K562 (cell line): ENCODE measurements at regions not wholly inside any gene's neighbourhood (a gene's known extent, or its start where the extent isn't known, plus 50 kb on each side); places are given as distances from the start of the nearest gene placed in this dataset.

ENCODE experiments used
- ATAC-seq: fragments of 200-7000 bp; cut with Tn5 transposase; 3 replicates; pipeline ENCODE4 v1.9.1; 2020; ENCODE audit warnings: moderate library complexity
- BruUV-seq: library from RNA; stranded (reverse); fragments of 400-500 nt; replicated peaks from 2 replicates; lab custom pipeline; 2021; lab: Mats Ljungman, UMichigan
- CTCF ChIA-PET: fragments of 300-600 bp; formaldehyde crosslinking; extraction: SDS; loops from one replicate; lab custom pipeline; 2021; ENCODE audit warnings: low intra/inter-chr PET ratio; lab: Yijun Ruan, JAX
- POLR2A ChIA-PET: fragments of 300-600, 350-650 bp; sonication (Branson Sonifier 250); formaldehyde crosslinking; extraction: SDS; loops from one replicate; lab custom pipeline; 2021; ENCODE audit warnings: antibody characterized with exemption, inconsistent platforms; lab: Yijun Ruan, JAX
- DNase-seq, 4 experiments: peaks; one replicate each; pipeline versions ENCODE4 v3.0.0 to v3.0.0-alpha.2; 2011 to 2018; ENCODE audit warnings: low spot score in 3 of 4, mixed read lengths in 3 of 4; ENCODE audit errors: extremely low read depth in 1 of 4
- FAIRE-seq: peaks from 2 replicates; lab custom pipeline; 2011; peaks lifted over from hg19 to GRCh38; lab: Jason Lieb, UNC
- H2AFZ ChIP-seq: 2 replicates; pipeline ENCODE4 v1.6.0; 2011; ENCODE audit warnings: low read depth, low read length, control low read depth, inconsistent platforms
- H3K27ac ChIP-seq: fragments of 200-600 bp; 3 replicates; pipeline ENCODE4 v1.8.0; 2011; ENCODE audit warnings: low read depth, mild to moderate bottlenecking, control low read depth, inconsistent platforms, low read length, moderate library complexity, mixed read lengths; ENCODE audit errors: extremely low read depth
- H3K27me3 ChIP-seq, 2 experiments: fragments of 300-600 bp in 1 of 2; 2 replicates in 1 of 2; 3 replicates in 1 of 2; pipeline versions ENCODE4 v1.6.0 to v1.8.0; 2011; ENCODE audit warnings: inconsistent platforms in 2 of 2, low read length in 2 of 2, mild to moderate bottlenecking in 1 of 2, mixed read lengths in 1 of 2, moderate library complexity in 1 of 2; ENCODE audit not compliant: control insufficient read depth in 2 of 2, insufficient read depth in 2 of 2
- H3K36me3 ChIP-seq: fragments of 300-600 bp; 3 replicates; pipeline ENCODE4 v1.8.0; 2011; ENCODE audit warnings: mild to moderate bottlenecking, low read length, inconsistent platforms; ENCODE audit not compliant: control insufficient read depth, insufficient read depth
- H3K4me1 ChIP-seq, 2 experiments: fragments of 200-600 bp in 1 of 2; replicated peaks in 1 of 2; 2 replicates in 1 of 2; 3 replicates in 1 of 2; pipeline versions ENCODE4 v1.5.1 to v1.8.0; 2011; ENCODE audit warnings: inconsistent platforms in 2 of 2, low read length in 2 of 2, mild to moderate bottlenecking in 1 of 2, mixed read lengths in 1 of 2, moderate library complexity in 1 of 2; ENCODE audit not compliant: control insufficient read depth in 2 of 2, insufficient read depth in 2 of 2
- H3K4me2 ChIP-seq: 2 replicates; pipeline ENCODE4 v1.6.1; 2011; ENCODE audit warnings: low read length, control low read depth, inconsistent platforms, mixed read lengths; ENCODE audit not compliant: insufficient read depth
- H3K4me3 ChIP-seq: fragments of 200-600 bp; sonication (generic), shearing (Covaris generic); 2 replicates; pipeline ENCODE4 v1.5.1; 2016; ENCODE audit warnings: control low read depth, inconsistent platforms
- H3K79me2 ChIP-seq: fragments of 200-600 bp; 3 replicates; pipeline ENCODE4 v1.8.0; 2011; ENCODE audit warnings: low read length, inconsistent platforms; ENCODE audit not compliant: control insufficient read depth, insufficient read depth
- H3K9ac ChIP-seq, 2 experiments: 2 replicates each; pipeline versions ENCODE4 v1.6.0 to v1.6.1; 2011; ENCODE audit warnings: low read depth in 2 of 2, low read length in 2 of 2, control low read depth in 1 of 2, inconsistent platforms in 1 of 2, mild to moderate bottlenecking in 1 of 2, mixed read lengths in 1 of 2; ENCODE audit not compliant: insufficient read depth in 1 of 2
- H3K9me1 ChIP-seq: one replicate; pipeline ENCODE4 v1.6.0; 2011; ENCODE audit warnings: inconsistent platforms, mild to moderate bottlenecking, low read length, moderate library complexity; ENCODE audit not compliant: control insufficient read depth, insufficient read depth
- H3K9me3 ChIP-seq: replicated peaks from 2 replicates; pipeline ENCODE4 v1.5.1; 2011; ENCODE audit warnings: low read depth, low read length, inconsistent platforms; ENCODE audit not compliant: control insufficient read depth, insufficient read depth
- H4K20me1 ChIP-seq: replicated peaks from 2 replicates; pipeline ENCODE4 v1.6.1; 2011; ENCODE audit warnings: low read length, inconsistent platforms, mixed read lengths; ENCODE audit not compliant: control insufficient read depth, insufficient read depth
- FOXA1 ChIP-seq: fragments of 450-650 bp; IDR thresholded peaks from 2 replicates; pipeline ENCODE4 v1.6.1; 2016; ENCODE audit warnings: mild to moderate bottlenecking, borderline replicate concordance
- HDAC8 ChIP-seq: fragments of 450-650 bp; IDR thresholded peaks from 2 replicates; pipeline ENCODE4 v1.6.1; 2016; ENCODE audit warnings: mild to moderate bottlenecking, missing genetic modification characterization, moderate library complexity, missing compliant biosample characterization
- PML ChIP-seq: IDR thresholded peaks from 2 replicates; pipeline ENCODE4 v1.6.1; 2012; ENCODE audit warnings: low read length, inconsistent platforms
- RFX5 ChIP-seq: IDR thresholded peaks from 2 replicates; pipeline ENCODE4 v1.6.1; 2011; ENCODE audit warnings: low read depth, mild to moderate bottlenecking, improper control_type of control experiment, low read length
- ZNF175 ChIP-seq: fragments of 200-800 bp; sonication (Bioruptor generic); IDR thresholded peaks from 2 replicates; pipeline ENCODE4 v1.6.1; 2016; ENCODE audit warnings: low read depth, mild to moderate bottlenecking, missing genetic modification characterization, missing compliant biosample characterization
- ZNF431 ChIP-seq: sonication (generic); formaldehyde crosslinking; IDR thresholded peaks from 2 replicates; pipeline ENCODE4 v1.8.0; 2022; ENCODE audit warnings: mild to moderate bottlenecking, missing genetic modification reagents
- WGBS: fragments of 100-300 bp; shearing (Covaris generic); methylation state at CpG from one replicate; pipeline ENCODE4 v1.1.6; 2016; ENCODE audit warnings: low coverage, mixed read lengths; ENCODE audit not compliant: insufficient coverage; ENCODE audit errors: missing lambda C conversion rate; 5-methylcytosine and 5-hydroxymethylcytosine counted together
- in situ Hi-C: fragments of 300-500 bp; cut with MboI; formaldehyde crosslinking; loops from 4 replicates; pipeline ENCODE4 v1.15.0; 2018; ENCODE audit warnings: inconsistent platforms, mixed read lengths
- intact Hi-C: fragments of 100-400 bp; cut with micrococcal nuclease; formaldehyde crosslinking; loops from 2 replicates; pipeline ENCODE4 v1.14.2; 2022
- TF ChIP-seq, protein P1 (sequence below): fragments of 250-450 bp; sonication (Bioruptor Pico); IDR thresholded peaks from 2 replicates; pipeline ENCODE4 v1.4.0; 2020
- TF ChIP-seq, protein P2 (sequence below): fragments of 450-650 bp; IDR thresholded peaks from 2 replicates; pipeline ENCODE4 v1.6.1; 2014; ENCODE audit warnings: low read depth, mild to moderate bottlenecking, moderate library complexity, borderline replicate concordance
- TF ChIP-seq, protein P3 (sequence below): sonication (generic); formaldehyde crosslinking; IDR thresholded peaks from 2 replicates; pipeline ENCODE4 v1.8.0; 2022; ENCODE audit warnings: mild to moderate bottlenecking, missing genetic modification reagents

DNA sequence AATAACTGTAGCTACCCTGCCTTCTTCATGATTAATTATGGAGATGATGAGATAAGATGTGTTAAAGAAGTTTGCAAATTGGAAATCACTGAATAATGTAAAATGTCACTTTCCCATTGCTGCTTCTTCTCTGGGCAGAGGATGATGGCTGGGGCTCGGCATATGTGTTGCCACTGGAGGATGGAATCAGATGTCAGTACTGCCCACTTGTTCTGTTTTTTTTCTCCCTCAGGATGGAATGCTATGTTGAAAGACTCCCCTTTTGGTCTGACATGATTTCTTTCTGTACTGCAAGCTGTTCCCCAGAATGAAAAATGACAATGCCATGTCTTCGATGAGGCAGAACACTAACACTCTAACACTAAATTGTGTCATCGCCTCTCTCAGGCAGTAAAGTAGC, 373.9 kb upstream of the SPAG17 start (continued):
- TF ChIP-seq ZNF175 (CRISPR knock-in tag) (no peak), PML (no peak)

GRCh38 chr1:118556936-118557335, 371.9 kb upstream of the SPAG17 start:
- BruUV-seq = no TSS peak
- Histone ChIP-seq H3K27me3 (no peaks in the 10 kb centered on the region), H3K36me3 (no peaks in the 10 kb centered on the region), H3K9ac (no peak overlapping the region), H3K4me1 (no peaks in the 10 kb centered on the region), H3K4me3 (no peak overlapping the region), H3K27ac (no peak overlapping the region), H2AFZ (no peak overlapping the region), H3K4me2 (no peak overlapping the region), H3K9me3 (no peaks in the 10 kb centered on the region), H3K9me1 (no peaks in the 10 kb centered on the region), H3K79me2 (no peaks in the 10 kb centered on the region), H4K20me1 (no peaks in the 10 kb centered on the region)
- DNase-seq (no peak), FAIRE-seq (no peak), ATAC-seq (no peak)
- POLR2A ChIA-PET = no interaction called here
- intact Hi-C loops = no loop called here
- in situ Hi-C loops = no loop called here
- TF ChIP-seq HDAC8 (no peak), FOXA1 (no peak), ZNF431 (CRISPR knock-in tag) (no peak), RFX5 (no peak)
- TF ChIP-seq, protein P1, sequence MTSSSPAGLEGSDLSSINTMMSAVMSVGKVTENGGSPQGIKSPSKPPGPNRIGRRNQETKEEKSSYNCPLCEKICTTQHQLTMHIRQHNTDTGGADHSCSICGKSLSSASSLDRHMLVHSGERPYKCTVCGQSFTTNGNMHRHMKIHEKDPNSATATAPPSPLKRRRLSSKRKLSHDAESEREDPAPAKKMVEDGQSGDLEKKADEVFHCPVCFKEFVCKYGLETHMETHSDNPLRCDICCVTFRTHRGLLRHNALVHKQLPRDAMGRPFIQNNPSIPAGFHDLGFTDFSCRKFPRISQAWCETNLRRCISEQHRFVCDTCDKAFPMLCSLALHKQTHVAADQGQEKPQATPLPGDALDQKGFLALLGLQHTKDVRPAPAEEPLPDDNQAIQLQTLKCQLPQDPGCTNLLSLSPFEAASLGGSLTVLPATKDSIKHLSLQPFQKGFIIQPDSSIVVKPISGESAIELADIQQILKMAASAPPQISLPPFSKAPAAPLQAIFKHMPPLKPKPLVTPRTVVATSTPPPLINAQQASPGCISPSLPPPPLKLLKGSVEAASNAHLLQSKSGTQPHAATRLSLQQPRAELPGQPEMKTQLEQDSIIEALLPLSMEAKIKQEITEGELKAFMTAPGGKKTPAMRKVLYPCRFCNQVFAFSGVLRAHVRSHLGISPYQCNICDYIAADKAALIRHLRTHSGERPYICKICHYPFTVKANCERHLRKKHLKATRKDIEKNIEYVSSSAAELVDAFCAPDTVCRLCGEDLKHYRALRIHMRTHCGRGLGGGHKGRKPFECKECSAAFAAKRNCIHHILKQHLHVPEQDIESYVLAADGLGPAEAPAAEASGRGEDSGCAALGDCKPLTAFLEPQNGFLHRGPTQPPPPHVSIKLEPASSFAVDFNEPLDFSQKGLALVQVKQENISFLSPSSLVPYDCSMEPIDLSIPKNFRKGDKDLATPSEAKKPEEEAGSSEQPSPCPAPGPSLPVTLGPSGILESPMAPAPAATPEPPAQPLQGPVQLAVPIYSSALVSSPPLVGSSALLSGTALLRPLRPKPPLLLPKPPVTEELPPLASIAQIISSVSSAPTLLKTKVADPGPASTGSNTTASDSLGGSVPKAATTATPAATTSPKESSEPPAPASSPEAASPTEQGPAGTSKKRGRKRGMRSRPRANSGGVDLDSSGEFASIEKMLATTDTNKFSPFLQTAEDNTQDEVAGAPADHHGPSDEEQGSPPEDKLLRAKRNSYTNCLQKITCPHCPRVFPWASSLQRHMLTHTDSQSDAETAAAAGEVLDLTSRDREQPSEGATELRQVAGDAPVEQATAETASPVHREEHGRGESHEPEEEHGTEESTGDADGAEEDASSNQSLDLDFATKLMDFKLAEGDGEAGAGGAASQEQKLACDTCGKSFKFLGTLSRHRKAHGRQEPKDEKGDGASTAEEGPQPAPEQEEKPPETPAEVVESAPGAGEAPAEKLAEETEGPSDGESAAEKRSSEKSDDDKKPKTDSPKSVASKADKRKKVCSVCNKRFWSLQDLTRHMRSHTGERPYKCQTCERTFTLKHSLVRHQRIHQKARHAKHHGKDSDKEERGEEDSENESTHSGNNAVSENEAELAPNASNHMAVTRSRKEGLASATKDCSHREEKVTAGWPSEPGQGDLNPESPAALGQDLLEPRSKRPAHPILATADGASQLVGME = no peak
- TF ChIP-seq, protein P2, sequence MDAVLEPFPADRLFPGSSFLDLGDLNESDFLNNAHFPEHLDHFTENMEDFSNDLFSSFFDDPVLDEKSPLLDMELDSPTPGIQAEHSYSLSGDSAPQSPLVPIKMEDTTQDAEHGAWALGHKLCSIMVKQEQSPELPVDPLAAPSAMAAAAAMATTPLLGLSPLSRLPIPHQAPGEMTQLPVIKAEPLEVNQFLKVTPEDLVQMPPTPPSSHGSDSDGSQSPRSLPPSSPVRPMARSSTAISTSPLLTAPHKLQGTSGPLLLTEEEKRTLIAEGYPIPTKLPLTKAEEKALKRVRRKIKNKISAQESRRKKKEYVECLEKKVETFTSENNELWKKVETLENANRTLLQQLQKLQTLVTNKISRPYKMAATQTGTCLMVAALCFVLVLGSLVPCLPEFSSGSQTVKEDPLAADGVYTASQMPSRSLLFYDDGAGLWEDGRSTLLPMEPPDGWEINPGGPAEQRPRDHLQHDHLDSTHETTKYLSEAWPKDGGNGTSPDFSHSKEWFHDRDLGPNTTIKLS = no peak
- TF ChIP-seq, protein P3, sequence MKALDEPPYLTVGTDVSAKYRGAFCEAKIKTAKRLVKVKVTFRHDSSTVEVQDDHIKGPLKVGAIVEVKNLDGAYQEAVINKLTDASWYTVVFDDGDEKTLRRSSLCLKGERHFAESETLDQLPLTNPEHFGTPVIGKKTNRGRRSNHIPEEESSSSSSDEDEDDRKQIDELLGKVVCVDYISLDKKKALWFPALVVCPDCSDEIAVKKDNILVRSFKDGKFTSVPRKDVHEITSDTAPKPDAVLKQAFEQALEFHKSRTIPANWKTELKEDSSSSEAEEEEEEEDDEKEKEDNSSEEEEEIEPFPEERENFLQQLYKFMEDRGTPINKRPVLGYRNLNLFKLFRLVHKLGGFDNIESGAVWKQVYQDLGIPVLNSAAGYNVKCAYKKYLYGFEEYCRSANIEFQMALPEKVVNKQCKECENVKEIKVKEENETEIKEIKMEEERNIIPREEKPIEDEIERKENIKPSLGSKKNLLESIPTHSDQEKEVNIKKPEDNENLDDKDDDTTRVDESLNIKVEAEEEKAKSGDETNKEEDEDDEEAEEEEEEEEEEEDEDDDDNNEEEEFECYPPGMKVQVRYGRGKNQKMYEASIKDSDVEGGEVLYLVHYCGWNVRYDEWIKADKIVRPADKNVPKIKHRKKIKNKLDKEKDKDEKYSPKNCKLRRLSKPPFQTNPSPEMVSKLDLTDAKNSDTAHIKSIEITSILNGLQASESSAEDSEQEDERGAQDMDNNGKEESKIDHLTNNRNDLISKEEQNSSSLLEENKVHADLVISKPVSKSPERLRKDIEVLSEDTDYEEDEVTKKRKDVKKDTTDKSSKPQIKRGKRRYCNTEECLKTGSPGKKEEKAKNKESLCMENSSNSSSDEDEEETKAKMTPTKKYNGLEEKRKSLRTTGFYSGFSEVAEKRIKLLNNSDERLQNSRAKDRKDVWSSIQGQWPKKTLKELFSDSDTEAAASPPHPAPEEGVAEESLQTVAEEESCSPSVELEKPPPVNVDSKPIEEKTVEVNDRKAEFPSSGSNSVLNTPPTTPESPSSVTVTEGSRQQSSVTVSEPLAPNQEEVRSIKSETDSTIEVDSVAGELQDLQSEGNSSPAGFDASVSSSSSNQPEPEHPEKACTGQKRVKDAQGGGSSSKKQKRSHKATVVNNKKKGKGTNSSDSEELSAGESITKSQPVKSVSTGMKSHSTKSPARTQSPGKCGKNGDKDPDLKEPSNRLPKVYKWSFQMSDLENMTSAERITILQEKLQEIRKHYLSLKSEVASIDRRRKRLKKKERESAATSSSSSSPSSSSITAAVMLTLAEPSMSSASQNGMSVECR (CRISPR knock-in tag) = no peak
- WGBS = 2% methylated on average over 2 of the region's 2 CpGs
- CTCF ChIA-PET = no interaction called here
